Mesendoderm (in vitro differentiated cells): ENCODE measurements at regions not wholly inside any gene's neighbourhood (a gene's known extent, or its start where the extent isn't known, plus 50 kb on each side); places are given as distances from the start of the nearest gene placed in this dataset.

Source experiments
- DNase-seq: peaks from one replicate; pipeline ENCODE4 v3.0.0; 2013
- H2AK5ac ChIP-seq: 2 replicates; pipeline ENCODE4 v1.6.1; 2013; ENCODE audit warnings: low read length, inconsistent platforms
- H2BK120ac ChIP-seq: 2 replicates; pipeline ENCODE4 v1.6.1; 2013; ENCODE audit warnings: low read depth, mild to moderate bottlenecking, low read length, moderate library complexity, mixed read lengths
- H2BK15ac ChIP-seq: replicated peaks from 2 replicates; pipeline ENCODE4 v1.6.1; 2013; ENCODE audit warnings: low read depth, mild to moderate bottlenecking, moderate library complexity
- H2BK5ac ChIP-seq: 2 replicates; pipeline ENCODE4 v1.6.1; 2013; ENCODE audit warnings: low read length, inconsistent platforms
- H3K18ac ChIP-seq: 2 replicates; pipeline ENCODE4 v1.6.1; 2013; ENCODE audit warnings: mild to moderate bottlenecking, low read length, mixed read lengths
- H3K23ac ChIP-seq: one replicate; pipeline ENCODE4 v1.6.1; 2013; ENCODE audit warnings: low read length
- H3K27ac ChIP-seq: 2 replicates; pipeline ENCODE4 v1.5.1; 2013; ENCODE audit warnings: low read depth, mild to moderate bottlenecking, inconsistent platforms, low read length, moderate library complexity
- H3K27me3 ChIP-seq: 2 replicates; pipeline ENCODE4 v1.6.1; 2013; ENCODE audit warnings: low read length, control low read depth, mild to moderate bottlenecking, inconsistent platforms; ENCODE audit not compliant: insufficient read depth, poor library complexity
- H3K36me3 ChIP-seq: 2 replicates; pipeline ENCODE4 v1.6.1; 2013; ENCODE audit warnings: low read length, inconsistent platforms; ENCODE audit not compliant: control insufficient read depth, insufficient read depth
- H3K4ac ChIP-seq: one replicate; pipeline ENCODE4 v1.6.1; 2013; ENCODE audit warnings: low read depth, mild to moderate bottlenecking, low read length, moderate library complexity
- H3K4me1 ChIP-seq: 2 replicates; pipeline ENCODE4 v1.6.1; 2013; ENCODE audit warnings: low read depth, low read length, inconsistent platforms; ENCODE audit not compliant: control insufficient read depth
- H3K4me2 ChIP-seq: 2 replicates; pipeline ENCODE4 v1.6.1; 2013; ENCODE audit warnings: low read length
- H3K4me3 ChIP-seq: 2 replicates; pipeline ENCODE4 v1.5.1; 2013; ENCODE audit warnings: mild to moderate bottlenecking, low read length
- H3K56ac ChIP-seq: one replicate; pipeline ENCODE4 v1.6.1; 2013; ENCODE audit warnings: low read length
- H3K79me1 ChIP-seq: 2 replicates; pipeline ENCODE4 v1.6.1; 2013; ENCODE audit warnings: low read length, inconsistent platforms
- H3K79me2 ChIP-seq: 2 replicates; pipeline ENCODE4 v1.6.1; 2013; ENCODE audit warnings: mild to moderate bottlenecking, low read length; ENCODE audit not compliant: control insufficient read depth, insufficient read depth
- H3K9ac ChIP-seq: 2 replicates; pipeline ENCODE4 v1.6.1; 2013; ENCODE audit warnings: low read length, inconsistent platforms
- H4K5ac ChIP-seq: one replicate; pipeline ENCODE4 v1.6.1; 2013; ENCODE audit warnings: low read length
- H4K8ac ChIP-seq: one replicate; pipeline ENCODE4 v1.6.1; 2013; ENCODE audit warnings: low read depth, mild to moderate bottlenecking, control low read depth, low read length, moderate library complexity
- WGBS: extraction: QIAGEN DNeasy Blood & Tissue Kit; methylation state at CpG from one replicate; pipeline ENCODE4 v1.1.7; 2013; ENCODE audit warnings: low lambda C conversion rate, missing lambda C conversion rate; ENCODE audit not compliant: insufficient coverage; ENCODE audit errors: extremely low coverage; 5-methylcytosine and 5-hydroxymethylcytosine counted together

DNA sequence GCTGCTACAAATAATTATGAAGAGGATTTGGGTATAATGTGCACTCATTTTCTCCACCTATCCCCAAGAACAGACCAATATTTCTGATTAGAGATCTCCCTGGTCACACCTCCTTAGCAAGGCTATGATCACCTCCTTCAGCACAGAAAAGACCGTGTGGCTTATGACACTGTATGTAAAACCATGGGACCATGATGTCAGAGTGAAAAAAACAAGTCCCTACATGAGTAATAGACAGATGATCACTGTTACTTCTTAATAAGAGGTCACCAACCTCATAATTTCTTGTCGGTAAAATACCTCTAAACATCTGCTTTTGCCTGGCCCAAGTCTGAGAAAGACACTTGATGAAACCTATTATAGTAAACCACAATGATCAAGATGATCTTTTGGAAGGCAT lies 330.6 kb upstream of the F9 start:
- Histone ChIP-seq H3K79me2 (no peaks in the 10 kb centered on the region), H3K36me3 (no peaks in the 10 kb centered on the region), H3K79me1 (no peaks in the 10 kb centered on the region), H3K9ac (no peak overlapping the region), H3K27ac (no peak overlapping the region), H3K27me3 (no peaks in the 10 kb centered on the region), H3K18ac (no peak overlapping the region), H2BK5ac (no peak overlapping the region), H4K5ac (no peak overlapping the region), H3K4me3 (no peak overlapping the region), H3K4me2 (no peak overlapping the region), H3K4me1 (no peaks in the 10 kb centered on the region), H4K8ac (no peak overlapping the region), H2AK5ac (no peak overlapping the region), H2BK120ac (no peak overlapping the region), H3K23ac (no peak overlapping the region), H2BK15ac (no peak overlapping the region), H3K56ac (no peak overlapping the region), H3K4ac (no peak overlapping the region)
- no peak for DNase-seq
- WGBS: no CpG with 5 or more reads among the region's 2 CpGs

DNA sequence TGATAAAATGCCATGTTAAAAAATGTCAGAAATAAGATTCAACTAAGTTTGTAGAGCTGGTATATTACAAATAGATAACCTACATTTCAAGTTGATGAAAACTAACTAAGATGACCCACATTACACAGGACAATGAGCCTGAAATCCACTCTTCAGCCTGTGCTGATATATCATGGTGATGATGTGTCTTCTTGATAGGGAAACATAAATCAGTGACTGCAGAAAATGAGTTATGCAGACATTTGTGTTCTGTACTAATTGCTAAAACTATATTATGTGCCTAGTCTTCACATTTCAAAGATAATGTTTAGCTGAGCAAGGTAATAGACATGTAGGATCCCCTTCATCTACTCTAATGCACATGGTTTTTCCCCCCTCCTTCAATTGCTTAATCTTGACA lies 331.6 kb upstream of the F9 start:
- Histone ChIP-seq H4K8ac (no peak overlapping the region), H2BK5ac (no peak overlapping the region), H3K4ac (no peak overlapping the region), H3K23ac (no peak overlapping the region), H3K4me3 (no peak overlapping the region), H3K18ac (no peak overlapping the region), H3K4me2 (no peak overlapping the region), H2AK5ac (no peak overlapping the region), H2BK15ac (no peak overlapping the region), H3K56ac (no peak overlapping the region), H3K9ac (no peak overlapping the region), H3K79me2 (no peaks in the 10 kb centered on the region), H3K79me1 (no peaks in the 10 kb centered on the region), H4K5ac (no peak overlapping the region), H3K27me3 (no peaks in the 10 kb centered on the region), H3K27ac (no peak overlapping the region), H3K4me1 (no peaks in the 10 kb centered on the region), H3K36me3 (no peaks in the 10 kb centered on the region), H2BK120ac (no peak overlapping the region)
- DNase-seq: no peak

DNA sequence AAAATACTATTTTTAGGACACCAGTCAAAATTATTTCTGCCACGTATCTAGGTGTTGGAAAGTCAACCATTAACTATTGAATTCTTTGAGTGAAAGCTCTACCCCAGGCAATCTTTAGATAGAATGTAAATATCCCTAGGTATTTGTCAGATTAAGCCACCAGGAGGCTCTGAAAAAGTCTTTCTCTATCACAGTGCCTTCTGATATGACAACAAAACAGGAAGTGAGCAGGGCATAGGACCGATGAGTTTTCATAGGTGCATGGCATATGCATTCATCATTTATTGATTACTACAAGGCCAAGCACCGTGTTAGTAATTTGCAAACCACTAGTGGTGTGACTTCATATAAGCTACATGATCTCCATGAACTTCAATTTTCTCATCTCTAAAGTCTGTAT lies 333.6 kb upstream of the F9 start:
- H3K79me1 ChIP-seq: no peaks in the 10 kb centered on the region
- H3K4me1 ChIP-seq: no peaks in the 10 kb centered on the region
- H3K4ac ChIP-seq: no peak overlapping the region
- no peak overlapping the region for H4K5ac ChIP-seq
- H3K36me3 ChIP-seq: no peaks in the 10 kb centered on the region
- H3K9ac ChIP-seq: no peak overlapping the region
- no peak overlapping the region for H2BK5ac ChIP-seq
- H3K79me2 ChIP-seq: no peaks in the 10 kb centered on the region
- H2AK5ac ChIP-seq: no peak overlapping the region
- no peaks in the 10 kb centered on the region for H3K27me3 ChIP-seq
- no peak overlapping the region for H3K4me3 ChIP-seq
- peak; percentile 30 for DNase-seq
- H4K8ac ChIP-seq: no peak overlapping the region
- no peak overlapping the region for H2BK15ac ChIP-seq
- H3K27ac ChIP-seq: no peak overlapping the region
- H3K18ac ChIP-seq: no peak overlapping the region
- H3K56ac ChIP-seq: no peak overlapping the region
- H3K4me2 ChIP-seq: no peak overlapping the region
- no peak overlapping the region for H2BK120ac ChIP-seq
- H3K23ac ChIP-seq: no peak overlapping the region
- no CpG with 5 or more reads among the region's 3 CpGs for WGBS

DNA sequence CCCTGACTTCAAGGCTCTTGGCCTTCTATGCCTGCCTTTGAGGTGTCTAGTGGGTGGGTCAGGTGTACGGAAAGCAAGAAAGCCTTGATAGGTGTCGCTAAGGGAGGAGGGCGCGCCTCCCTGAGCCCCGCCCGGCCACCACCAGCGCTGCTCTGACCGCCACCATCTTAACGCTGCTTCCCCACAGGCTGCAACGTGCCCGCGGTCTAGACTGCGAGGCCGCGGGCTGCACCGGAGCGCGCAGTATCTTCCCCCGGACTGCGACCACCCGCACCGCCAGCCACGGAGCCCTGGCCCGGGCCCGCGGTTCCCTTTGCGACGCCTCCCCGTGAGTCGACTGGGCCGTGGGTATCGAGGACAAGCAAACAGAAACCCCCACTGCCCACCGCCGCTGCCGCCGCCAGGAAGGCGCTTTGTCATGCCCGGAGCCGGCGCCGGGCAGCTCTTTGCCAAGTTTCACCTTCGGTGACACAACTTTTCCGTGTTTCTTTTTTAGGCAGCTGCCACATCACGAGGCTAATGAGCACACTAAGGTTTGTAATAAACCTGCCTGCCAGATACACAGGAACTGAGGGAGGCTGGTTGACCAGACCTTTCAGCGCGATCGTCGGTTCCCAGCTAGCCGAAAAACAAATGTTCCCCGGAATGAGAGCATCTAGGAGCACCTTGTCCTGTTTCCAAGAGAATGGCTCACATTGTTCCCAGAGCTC lies 335.8 kb upstream of the F9 start:
- H3K4ac ChIP-seq: no peak overlapping the region
- H2AK5ac ChIP-seq: no peak overlapping the region
- no CpG with 5 or more reads among the region's 50 CpGs for WGBS
- no peaks in the 10 kb centered on the region for H3K27me3 ChIP-seq
- H3K23ac ChIP-seq: no peak overlapping the region
- peak overlapping the region; percentile 38 for H3K9ac ChIP-seq
- no peak overlapping the region for H2BK5ac ChIP-seq
- H3K36me3 ChIP-seq: no peaks in the 10 kb centered on the region
- H3K4me1 ChIP-seq: no peaks in the 10 kb centered on the region
- H4K5ac ChIP-seq: no peak overlapping the region
- no peak overlapping the region for H4K8ac ChIP-seq
- no peak overlapping the region for H2BK15ac ChIP-seq
- no peaks in the 10 kb centered on the region for H3K79me1 ChIP-seq
- no peak overlapping the region for H2BK120ac ChIP-seq
- H3K4me3 ChIP-seq: no peak overlapping the region
- peak; percentile 52 for DNase-seq
- H3K27ac ChIP-seq: no peak overlapping the region
- H3K79me2 ChIP-seq: no peaks in the 10 kb centered on the region
- no peak overlapping the region for H3K18ac ChIP-seq
- H3K4me2 ChIP-seq: peak overlapping the region; percentile 64
- H3K56ac ChIP-seq: peak overlapping the region; percentile 34

DNA sequence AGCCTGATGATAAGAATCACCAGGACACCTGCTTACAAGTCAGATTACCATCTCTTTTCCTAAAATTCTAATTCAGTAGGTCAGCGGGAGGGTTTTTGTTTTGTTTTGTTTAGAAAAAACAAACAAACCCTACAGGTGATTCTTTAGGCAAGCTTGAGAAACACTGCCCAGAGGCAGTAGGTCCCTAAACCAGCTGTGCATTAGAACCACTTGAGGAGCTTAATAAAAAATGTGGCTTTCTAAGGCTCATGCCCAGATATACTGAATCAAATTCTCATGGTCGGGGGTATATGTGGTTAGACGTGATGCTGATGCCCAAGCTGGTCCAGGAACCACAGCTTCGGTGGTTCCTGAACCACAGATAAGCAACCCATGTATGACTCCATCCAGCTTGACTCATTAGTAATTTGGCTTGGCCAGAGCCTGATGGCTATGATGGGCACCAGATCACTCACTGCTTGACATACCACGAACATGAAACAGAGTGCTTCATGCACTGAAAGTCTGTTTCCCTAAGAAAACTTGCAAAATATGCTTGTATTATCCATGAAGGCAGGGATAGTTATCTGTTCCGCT lies 338.1 kb upstream of the F9 start:
- H2BK5ac ChIP-seq: no peak overlapping the region
- no peak overlapping the region for H3K27ac ChIP-seq
- H3K79me1 ChIP-seq: no peaks in the 10 kb centered on the region
- no peak overlapping the region for H2BK120ac ChIP-seq
- no peaks in the 10 kb centered on the region for H3K27me3 ChIP-seq
- H3K4ac ChIP-seq: no peak overlapping the region
- H3K4me2 ChIP-seq: no peak overlapping the region
- H4K8ac ChIP-seq: no peak overlapping the region
- no peak overlapping the region for H4K5ac ChIP-seq
- H3K23ac ChIP-seq: no peak overlapping the region
- H3K9ac ChIP-seq: no peak overlapping the region
- no peaks in the 10 kb centered on the region for H3K4me1 ChIP-seq
- H2AK5ac ChIP-seq: no peak overlapping the region
- H3K4me3 ChIP-seq: no peak overlapping the region
- H3K79me2 ChIP-seq: no peaks in the 10 kb centered on the region
- no peak overlapping the region for H3K18ac ChIP-seq
- no peak overlapping the region for H3K56ac ChIP-seq
- no CpG with 5 or more reads among the region's 6 CpGs for WGBS
- DNase-seq: no peak
- no peaks in the 10 kb centered on the region for H3K36me3 ChIP-seq
- no peak overlapping the region for H2BK15ac ChIP-seq
